ENCODE measurements at regions not wholly inside any gene's neighbourhood (a gene's known extent, or its start where the extent isn't known, plus 50 kb on each side); places are given as distances from the start of the nearest gene placed in this dataset.

DNA sequence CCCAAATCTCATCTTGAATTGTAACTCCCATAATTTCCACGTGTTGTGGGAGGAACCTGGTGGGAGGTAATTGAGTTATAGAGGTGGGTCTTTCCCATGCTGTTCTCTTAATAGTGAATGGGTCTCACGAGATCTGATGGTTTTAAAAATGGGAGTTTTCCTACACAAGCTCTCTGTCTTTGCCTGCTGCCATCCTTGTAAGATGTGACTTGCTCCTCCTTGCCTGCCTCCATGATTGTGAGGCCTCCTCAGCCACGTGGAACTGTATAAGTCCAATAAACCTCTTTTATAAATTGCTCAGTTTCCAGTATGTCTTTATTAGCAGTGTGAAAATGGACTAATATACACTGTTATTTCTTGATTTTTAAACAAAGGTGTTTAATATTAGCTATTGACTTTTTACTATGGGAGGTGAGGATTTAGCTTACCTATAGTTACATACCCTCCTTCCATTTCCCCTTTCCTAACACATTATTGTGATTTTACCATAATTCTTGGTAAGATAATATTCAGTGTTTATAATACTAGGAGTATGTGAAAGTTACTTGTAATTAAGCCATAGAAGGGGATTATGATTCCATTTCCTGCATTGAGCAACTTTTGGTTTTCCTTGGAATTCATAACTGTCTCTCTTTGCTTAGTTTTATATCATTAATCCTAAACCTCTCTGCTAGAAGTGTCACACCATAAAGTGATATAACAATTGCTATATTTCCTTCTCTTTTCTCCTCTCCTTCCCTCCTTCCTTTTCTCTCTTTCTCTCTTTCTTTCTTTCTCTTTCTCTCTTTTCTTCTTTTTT lies 151.0 kb upstream of the KRAS start:
- Histone ChIP-seq H3K36me3 (ENCODE audit: insufficient read depth, low read length) (no peaks in the 10 kb centered on the region), H3K4me2 (ENCODE audit: low read length) (no peak overlapping the region), H3K9ac (ENCODE audit: low read length) (no peak overlapping the region), H3K9me2 (ENCODE audit: insufficient read depth, low read length) (no peaks in the 10 kb centered on the region), H3K9me3 (ENCODE audit: low read length) (no peaks in the 10 kb centered on the region), H3K27ac (ENCODE audit: low read length) (no peak overlapping the region), H3K4me3 (ENCODE audit: low read length) (no peak overlapping the region), H3F3A (ENCODE audit: insufficient read depth, low read length, poor library complexity, severe bottlenecking) (no peaks in the 10 kb centered on the region), H3K79me2 (replicated peaks; ENCODE audit: insufficient read depth, low read length) (no peaks in the 10 kb centered on the region), H2AFZ (ENCODE audit: low read depth, low read length) (no peak overlapping the region), H4K20me1 (ENCODE audit: insufficient read depth) (no peaks in the 10 kb centered on the region), H3K27me3 (ENCODE audit: insufficient read depth, low read depth, low read length) (no peaks in the 10 kb centered on the region)
- TF ChIP-seq EZH2 (IDR thresholded peaks at IDR 0.05; ENCODE audit: borderline replicate concordance, insufficient read depth, low read length, poor library complexity, severe bottlenecking): no peak
- no peak for TF ChIP-seq TAF1 (IDR thresholded peaks at IDR 0.05; ENCODE audit: low read depth)
- TF ChIP-seq MXI1 (conservative IDR thresholded peaks at IDR 0.05; ENCODE audit: poor library complexity, severe bottlenecking): no peak
- no peak for TF ChIP-seq RAD21 (conservative IDR thresholded peaks at IDR 0.05)
- TF ChIP-seq SMC3 (conservative IDR thresholded peaks at IDR 0.05; ENCODE audit: poor library complexity): no peak
- TF ChIP-seq POLR2AphosphoS5 (IDR thresholded peaks at IDR 0.05): no peak
- TF ChIP-seq EP300 (conservative IDR thresholded peaks at IDR 0.05; ENCODE audit: poor library complexity, severe bottlenecking): no peak
- TF ChIP-seq, protein P1, sequence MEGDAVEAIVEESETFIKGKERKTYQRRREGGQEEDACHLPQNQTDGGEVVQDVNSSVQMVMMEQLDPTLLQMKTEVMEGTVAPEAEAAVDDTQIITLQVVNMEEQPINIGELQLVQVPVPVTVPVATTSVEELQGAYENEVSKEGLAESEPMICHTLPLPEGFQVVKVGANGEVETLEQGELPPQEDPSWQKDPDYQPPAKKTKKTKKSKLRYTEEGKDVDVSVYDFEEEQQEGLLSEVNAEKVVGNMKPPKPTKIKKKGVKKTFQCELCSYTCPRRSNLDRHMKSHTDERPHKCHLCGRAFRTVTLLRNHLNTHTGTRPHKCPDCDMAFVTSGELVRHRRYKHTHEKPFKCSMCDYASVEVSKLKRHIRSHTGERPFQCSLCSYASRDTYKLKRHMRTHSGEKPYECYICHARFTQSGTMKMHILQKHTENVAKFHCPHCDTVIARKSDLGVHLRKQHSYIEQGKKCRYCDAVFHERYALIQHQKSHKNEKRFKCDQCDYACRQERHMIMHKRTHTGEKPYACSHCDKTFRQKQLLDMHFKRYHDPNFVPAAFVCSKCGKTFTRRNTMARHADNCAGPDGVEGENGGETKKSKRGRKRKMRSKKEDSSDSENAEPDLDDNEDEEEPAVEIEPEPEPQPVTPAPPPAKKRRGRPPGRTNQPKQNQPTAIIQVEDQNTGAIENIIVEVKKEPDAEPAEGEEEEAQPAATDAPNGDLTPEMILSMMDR (IDR thresholded peaks at IDR 0.05; ENCODE audit: poor library complexity, severe bottlenecking): no peak
- TF ChIP-seq, protein P2, sequence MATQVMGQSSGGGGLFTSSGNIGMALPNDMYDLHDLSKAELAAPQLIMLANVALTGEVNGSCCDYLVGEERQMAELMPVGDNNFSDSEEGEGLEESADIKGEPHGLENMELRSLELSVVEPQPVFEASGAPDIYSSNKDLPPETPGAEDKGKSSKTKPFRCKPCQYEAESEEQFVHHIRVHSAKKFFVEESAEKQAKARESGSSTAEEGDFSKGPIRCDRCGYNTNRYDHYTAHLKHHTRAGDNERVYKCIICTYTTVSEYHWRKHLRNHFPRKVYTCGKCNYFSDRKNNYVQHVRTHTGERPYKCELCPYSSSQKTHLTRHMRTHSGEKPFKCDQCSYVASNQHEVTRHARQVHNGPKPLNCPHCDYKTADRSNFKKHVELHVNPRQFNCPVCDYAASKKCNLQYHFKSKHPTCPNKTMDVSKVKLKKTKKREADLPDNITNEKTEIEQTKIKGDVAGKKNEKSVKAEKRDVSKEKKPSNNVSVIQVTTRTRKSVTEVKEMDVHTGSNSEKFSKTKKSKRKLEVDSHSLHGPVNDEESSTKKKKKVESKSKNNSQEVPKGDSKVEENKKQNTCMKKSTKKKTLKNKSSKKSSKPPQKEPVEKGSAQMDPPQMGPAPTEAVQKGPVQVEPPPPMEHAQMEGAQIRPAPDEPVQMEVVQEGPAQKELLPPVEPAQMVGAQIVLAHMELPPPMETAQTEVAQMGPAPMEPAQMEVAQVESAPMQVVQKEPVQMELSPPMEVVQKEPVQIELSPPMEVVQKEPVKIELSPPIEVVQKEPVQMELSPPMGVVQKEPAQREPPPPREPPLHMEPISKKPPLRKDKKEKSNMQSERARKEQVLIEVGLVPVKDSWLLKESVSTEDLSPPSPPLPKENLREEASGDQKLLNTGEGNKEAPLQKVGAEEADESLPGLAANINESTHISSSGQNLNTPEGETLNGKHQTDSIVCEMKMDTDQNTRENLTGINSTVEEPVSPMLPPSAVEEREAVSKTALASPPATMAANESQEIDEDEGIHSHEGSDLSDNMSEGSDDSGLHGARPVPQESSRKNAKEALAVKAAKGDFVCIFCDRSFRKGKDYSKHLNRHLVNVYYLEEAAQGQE (IDR thresholded peaks at IDR 0.05; ENCODE audit: borderline replicate concordance): no peak

DNA sequence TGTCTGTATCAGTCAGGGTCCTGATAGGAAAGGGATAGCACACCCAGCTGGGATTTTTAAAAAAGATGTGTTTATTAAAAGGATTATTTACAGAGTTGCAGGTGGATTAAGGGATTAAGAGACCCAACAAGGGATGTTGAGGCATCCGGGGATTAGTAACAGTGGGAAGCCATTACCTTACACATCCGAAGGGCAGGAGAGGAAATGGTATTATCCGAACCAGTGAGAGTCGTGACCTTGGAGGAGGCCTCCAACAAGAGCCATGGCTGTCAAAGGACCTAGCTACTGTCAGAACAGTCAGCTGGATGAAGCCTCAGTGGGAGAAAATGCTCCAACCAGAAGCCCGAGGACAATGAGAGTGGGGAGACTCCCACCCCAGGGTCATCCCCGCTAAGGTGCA lies 146.3 kb upstream of the KRAS start:
- H3K4me3 ChIP-seq (ENCODE audit: low read length): no peak overlapping the region
- H3K27me3 ChIP-seq (ENCODE audit: insufficient read depth, low read depth, low read length): no peaks in the 10 kb centered on the region
- no peaks in the 10 kb centered on the region for H3K9me2 ChIP-seq (ENCODE audit: insufficient read depth, low read length)
- H4K20me1 ChIP-seq (ENCODE audit: insufficient read depth): no peaks in the 10 kb centered on the region
- H3K9ac ChIP-seq (ENCODE audit: low read length): no peak overlapping the region
- no peak overlapping the region for H3K27ac ChIP-seq (ENCODE audit: low read length)
- no peaks in the 10 kb centered on the region for H3K9me3 ChIP-seq (ENCODE audit: low read length)
- H3K79me2 ChIP-seq (replicated peaks; ENCODE audit: insufficient read depth, low read length): no peaks in the 10 kb centered on the region
- H3K4me2 ChIP-seq (ENCODE audit: low read length): no peak overlapping the region
- H3K36me3 ChIP-seq (ENCODE audit: insufficient read depth, low read length): no peaks in the 10 kb centered on the region
- no peak for TF ChIP-seq RAD21 (conservative IDR thresholded peaks at IDR 0.05)
- no peak for TF ChIP-seq TAF1 (IDR thresholded peaks at IDR 0.05; ENCODE audit: low read depth)
- TF ChIP-seq POLR2AphosphoS5 (IDR thresholded peaks at IDR 0.05): no peak
- TF ChIP-seq, protein P2 (IDR thresholded peaks at IDR 0.05; ENCODE audit: borderline replicate concordance): no peak
- no peak for TF ChIP-seq EP300 (conservative IDR thresholded peaks at IDR 0.05; ENCODE audit: poor library complexity, severe bottlenecking)
- no peak for TF ChIP-seq SMC3 (conservative IDR thresholded peaks at IDR 0.05; ENCODE audit: poor library complexity)
- no peak for TF ChIP-seq EZH2 (IDR thresholded peaks at IDR 0.05; ENCODE audit: borderline replicate concordance, insufficient read depth, low read length, poor library complexity, severe bottlenecking)
- TF ChIP-seq MXI1 (conservative IDR thresholded peaks at IDR 0.05; ENCODE audit: poor library complexity, severe bottlenecking): no peak
- TF ChIP-seq, protein P1 (IDR thresholded peaks at IDR 0.05; ENCODE audit: poor library complexity, severe bottlenecking): no peak
- H2AFZ ChIP-seq (ENCODE audit: low read depth, low read length): no peak overlapping the region
- H3F3A ChIP-seq (ENCODE audit: insufficient read depth, low read length, poor library complexity, severe bottlenecking): no peaks in the 10 kb centered on the region

All from neural cell (in vitro differentiated cells).